ENCODE measurements at regions not wholly inside any gene's neighbourhood (a gene's known extent, or its start where the extent isn't known, plus 50 kb on each side); places are given as distances from the start of the nearest gene placed in this dataset.
A peak's percentile ranks its signal among the peaks of the same experiment; 100 is the strongest.
"Not testable (repeated sequence)": the region's sequence is repeated elsewhere in the genome, so short reads cannot be mapped to it uniquely, and the experiment has no call there.

GRCh38 chr6:134446218-134446848, 128.4 kb upstream of the SGK1 start:
- DNase-seq, result no peak

GRCh38 chr6:134443009-134443408, 125.1 kb upstream of the SGK1 start:
- no peak for DNase-seq

GRCh38 chr6:134442073-134442472, 124.2 kb upstream of the SGK1 start:
- no peak for DNase-seq

DNA sequence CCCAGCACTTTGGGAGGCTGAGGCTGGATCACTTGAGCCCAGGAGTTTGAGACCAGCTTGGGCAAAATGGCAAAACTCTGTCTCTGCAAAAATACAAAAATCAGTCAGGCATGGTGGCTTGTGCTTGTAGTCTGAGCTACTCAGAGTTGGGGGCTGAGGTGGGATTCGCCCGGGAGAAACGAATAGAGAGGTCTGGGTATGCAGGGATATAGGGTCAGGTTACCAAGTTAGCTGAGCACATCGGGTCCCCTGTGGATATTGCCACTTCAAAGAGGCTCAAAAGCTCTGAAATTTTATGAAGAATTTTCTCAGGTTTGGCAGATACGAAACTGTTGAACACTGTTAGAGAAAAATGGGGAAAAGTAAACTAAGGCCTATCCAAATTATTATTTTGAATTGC, 120.9 kb upstream of the SGK1 start:
- DNase-seq, result no peak

- DNase-seq, result no peak
Observed at GRCh38 chr6:134437376-134437775, 119.5 kb upstream of the SGK1 start.

GRCh38 chr6:134436950-134437349, 119.0 kb upstream of the SGK1 start:
- DNase-seq, result no peak

- no peak for DNase-seq
Observed at GRCh38 chr6:134436281-134436815, 118.4 kb upstream of the SGK1 start.

- no peak for DNase-seq
Observed at GRCh38 chr6:134435814-134436280, 117.9 kb upstream of the SGK1 start.

GRCh38 chr6:134434019-134434942, 116.4 kb upstream of the SGK1 start:
- DNase-seq, result no peak

- DNase-seq, result no peak
Observed at GRCh38 chr6:134432036-134432435, 114.1 kb upstream of the SGK1 start.

DNA sequence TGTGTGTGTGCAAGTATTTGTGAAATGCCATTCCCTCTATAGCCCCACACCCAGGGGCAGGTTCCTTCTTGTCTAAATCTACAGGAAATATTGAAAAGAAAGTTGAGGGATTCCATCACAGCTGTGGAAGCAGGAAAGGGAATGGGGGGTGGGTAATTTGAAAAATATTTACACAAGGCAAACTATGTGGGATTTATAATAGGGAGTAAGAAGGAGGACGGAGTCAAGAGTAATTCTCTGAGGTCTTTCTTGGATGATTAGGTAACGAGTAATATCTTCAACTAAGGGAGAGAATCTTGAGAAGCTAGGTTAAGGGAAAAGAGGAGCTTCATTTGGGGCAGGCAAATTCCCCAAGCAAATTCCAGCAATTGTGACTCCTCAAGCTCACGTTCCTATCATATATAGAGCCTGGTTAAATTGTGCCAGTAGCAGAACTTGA, 113.5 kb upstream of the SGK1 start:
- DNase-seq, result no peak

DNA sequence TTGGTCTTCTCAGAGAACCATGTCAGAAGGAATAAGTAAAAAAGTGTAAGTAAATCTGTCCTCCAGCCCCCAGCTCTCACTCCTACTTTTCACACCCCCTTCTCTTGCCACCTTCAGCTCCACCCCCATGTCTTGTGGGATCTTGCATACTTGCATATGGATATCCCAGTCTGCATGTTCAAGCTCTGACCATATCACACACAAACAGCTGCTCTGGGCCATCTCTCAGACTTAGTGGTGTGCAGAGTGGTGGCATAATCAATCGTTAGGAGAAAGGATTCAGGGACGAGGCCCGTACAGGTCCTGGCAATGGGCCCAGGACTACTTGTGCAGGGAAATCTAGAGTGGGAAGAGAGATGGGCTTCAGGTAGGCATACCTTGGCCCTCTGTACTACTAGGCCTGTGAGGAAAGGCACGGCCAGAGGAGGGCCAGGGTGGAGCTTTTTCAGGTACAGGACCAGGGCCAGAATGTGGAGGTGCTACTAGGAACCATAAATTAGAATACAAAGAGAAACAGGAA, 112.0 kb upstream of the SGK1 start:
- DNase-seq, result peak; percentile 3

DNA sequence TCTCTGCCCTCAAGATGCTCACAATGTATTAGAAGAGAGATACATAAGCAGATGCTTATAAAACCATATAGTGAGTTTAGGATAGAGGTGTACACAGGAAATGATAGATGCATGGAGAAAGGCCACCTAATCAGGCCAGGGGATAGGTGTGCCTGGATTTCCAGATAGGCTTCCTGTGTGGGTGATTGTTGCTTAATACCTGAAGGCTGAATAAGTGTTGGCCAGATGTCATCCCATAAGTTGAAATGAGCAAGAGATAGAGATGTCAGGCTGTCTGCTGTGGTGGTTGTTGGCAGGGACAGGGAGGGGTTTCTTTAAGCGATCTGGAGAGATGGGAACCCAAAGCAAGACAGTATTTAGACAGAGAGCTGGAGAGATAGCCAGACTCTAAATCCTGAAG, 109.8 kb upstream of the SGK1 start:
- no peak for DNase-seq

DNA sequence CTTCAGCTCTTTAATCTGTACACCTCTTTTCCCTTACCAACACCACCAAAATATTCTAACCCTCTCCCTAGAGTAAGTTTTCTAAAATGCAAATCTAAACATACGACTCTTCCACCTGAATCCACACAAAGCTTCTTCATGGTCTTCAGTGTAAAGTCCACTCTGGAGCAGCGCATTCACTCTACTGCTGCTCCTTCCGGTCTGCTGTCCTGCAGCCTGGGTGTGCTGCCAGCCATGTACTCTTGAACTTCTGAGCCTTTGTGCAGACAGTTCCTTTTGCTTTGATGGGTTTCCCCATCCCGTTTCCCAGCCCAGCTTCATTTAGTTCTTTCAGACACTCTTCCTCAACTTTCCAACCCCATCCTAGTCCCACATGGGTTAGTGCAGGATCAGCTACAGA, 108.7 kb upstream of the SGK1 start:
- DNase-seq, result no peak

DNA sequence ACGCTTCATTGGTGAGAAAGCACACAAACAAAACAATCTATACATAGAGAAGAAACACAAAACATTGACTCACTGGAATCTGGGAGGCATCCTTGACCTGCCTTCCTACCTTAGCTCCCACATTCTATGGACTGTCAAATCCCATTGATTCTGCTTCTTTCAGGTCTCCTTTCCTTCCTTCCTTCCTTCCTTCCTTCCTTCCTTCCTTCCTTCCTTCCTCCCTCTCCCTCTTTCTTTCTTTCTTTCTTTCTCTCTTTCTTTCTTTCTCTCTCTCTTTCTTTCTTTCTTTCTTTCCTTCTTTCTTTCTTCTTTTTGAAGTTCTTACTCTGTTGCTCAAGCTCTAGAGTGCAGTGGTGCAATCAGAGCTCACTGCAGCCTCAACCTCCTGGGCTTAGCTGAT, 108.0 kb upstream of the SGK1 start:
- DNase-seq, result not testable (repeated sequence)

DNA sequence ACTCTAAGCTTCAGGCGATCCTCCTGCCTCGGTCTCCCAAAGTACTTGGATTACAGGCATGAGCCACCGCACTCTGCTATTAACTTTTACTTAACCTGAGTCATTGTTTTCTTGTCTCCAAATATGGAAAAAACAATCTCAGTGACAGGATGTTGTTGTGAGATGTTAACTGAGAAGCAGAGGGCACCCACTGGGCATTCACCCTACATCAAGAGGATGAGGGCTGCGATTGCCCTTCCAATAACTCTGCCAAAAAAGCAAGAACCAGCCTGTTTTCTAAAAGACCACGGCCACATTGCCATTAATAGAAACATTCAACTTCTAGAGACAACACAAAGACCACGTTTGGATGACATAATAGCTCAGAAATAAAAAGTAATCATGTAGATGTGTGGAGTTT, 107.6 kb upstream of the SGK1 start:
- no peak for DNase-seq

DNA sequence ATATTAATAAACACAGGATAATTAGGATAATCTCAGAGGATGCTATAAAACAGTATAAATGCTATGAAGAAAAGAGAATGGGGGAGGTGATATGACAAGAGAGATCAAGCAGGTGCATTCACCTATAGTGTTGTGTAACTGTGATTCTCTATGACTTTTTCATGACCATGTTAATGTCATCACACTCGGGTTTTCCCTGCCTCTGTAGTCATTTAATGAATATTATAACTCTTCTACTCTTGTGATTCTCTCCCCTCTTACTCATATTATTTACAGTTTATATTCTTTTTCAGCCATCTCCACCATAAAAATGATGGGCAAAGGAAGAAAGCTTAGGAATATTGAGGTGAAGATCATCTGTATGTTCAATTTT, 106.9 kb upstream of the SGK1 start:
- no peak for DNase-seq

- DNase-seq, result no peak
Observed at GRCh38 chr6:134424165-134424797, 106.4 kb upstream of the SGK1 start.

DNA sequence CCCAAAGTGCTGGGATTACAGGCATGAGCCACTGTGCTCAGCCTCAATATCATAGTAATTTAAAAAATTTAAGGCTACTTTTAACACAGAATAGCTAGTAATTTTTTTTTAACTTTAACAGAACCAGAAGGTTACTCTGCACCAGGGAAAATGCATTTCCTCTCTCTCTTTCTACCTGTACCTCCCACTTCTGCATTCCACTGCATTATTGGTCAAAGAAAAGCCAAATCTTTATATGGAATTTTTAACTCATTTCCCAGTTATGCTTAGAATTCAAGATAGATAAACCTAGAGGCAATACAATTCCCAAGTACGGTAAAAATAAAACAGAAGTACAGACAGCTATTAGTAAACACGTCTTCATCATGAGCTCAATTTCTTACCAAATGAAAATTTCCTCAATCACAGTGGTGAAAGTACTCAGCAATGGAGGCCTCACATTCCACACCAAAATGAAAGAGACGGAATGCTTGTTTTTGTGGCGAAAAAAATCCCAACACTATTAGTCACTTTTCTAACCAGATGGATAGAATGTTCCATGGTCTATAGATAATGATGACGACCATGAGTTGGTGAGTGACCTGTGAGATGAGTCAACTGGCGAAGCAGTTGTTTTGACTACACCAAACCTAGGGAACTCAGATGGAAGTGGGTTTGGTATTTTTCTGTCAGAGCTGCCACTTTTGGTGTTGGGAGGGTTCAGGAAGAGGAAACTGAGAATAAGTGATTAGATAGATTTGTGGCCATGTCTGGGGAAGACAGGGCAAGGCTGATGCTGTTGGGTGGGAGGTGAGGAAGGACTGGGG, 104.7 kb upstream of the SGK1 start:
- no peak for DNase-seq

- no peak for DNase-seq
Observed at GRCh38 chr6:134421501-134421900, 103.6 kb upstream of the SGK1 start.

- no peak for DNase-seq
Observed at GRCh38 chr6:134420614-134421181, 102.8 kb upstream of the SGK1 start.

DNA sequence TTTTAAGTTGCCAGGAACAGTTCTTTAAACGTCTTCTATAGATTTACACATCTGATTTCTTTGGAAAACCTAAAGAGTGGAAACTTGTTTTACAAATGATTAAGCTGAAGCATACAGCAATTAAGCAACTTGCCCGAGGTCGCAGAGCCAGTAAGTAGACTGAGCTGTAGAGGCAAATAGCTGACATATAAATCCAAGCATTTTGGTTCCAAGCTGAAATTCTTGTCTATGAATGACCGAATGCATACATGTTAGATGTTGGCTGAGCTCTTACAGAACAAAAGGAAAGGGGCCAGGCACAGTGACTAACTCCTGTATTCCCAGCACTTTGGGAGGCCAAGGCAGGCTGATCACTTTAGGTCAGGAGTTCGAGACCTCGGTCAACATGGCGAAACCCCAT, 101.8 kb upstream of the SGK1 start:
- DNase-seq, result no peak

All from NCI-H2029 treated with DMSO at 0.1 percent for 48 hours (cell line).